ENCODE measurements at regions not wholly inside any gene's neighbourhood (a gene's known extent, or its start where the extent isn't known, plus 50 kb on each side); places are given as distances from the start of the nearest gene placed in this dataset.

DNA sequence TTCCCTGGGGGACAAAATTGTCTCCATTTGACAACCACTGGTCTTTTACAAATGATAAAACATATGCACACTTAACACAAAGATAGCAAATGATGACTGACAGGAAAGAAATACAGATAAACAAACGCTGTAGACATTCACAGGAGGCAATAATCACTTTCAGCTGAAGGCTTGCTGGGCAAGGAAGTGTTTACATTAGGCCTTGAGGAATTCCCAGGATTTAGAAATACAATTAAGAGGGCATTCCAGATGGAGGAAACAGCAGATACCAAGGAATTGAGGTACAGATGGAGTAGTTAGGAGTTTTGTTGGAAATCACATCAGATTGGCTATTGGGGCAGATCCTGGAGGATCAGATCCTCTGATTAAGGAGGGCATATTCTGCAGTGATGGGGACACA lies 93.9 kb downstream of the DYRK2 start:
- Histone ChIP-seq H3K4me3 (ENCODE audit: low read depth, low read length) (no peak overlapping the region), H3K27me3 (ENCODE audit: control insufficient read depth, insufficient read depth, low read length) (no peaks in the 10 kb centered on the region), H3K36me3 (ENCODE audit: control insufficient read depth, insufficient read depth, low read length) (no peaks in the 10 kb centered on the region)
- no peak for DNase-seq (ENCODE audit: low read depth)
- ChIA-PET CTCF (interaction anchor here (1.6 kb wide), 2 partner anchors 12 to 15 kb away, joined by 4 to 6 read pairs; no protein-coding TSS in a partner anchor), POLR2A (no interaction called here)
- TF ChIP-seq, protein P1, sequence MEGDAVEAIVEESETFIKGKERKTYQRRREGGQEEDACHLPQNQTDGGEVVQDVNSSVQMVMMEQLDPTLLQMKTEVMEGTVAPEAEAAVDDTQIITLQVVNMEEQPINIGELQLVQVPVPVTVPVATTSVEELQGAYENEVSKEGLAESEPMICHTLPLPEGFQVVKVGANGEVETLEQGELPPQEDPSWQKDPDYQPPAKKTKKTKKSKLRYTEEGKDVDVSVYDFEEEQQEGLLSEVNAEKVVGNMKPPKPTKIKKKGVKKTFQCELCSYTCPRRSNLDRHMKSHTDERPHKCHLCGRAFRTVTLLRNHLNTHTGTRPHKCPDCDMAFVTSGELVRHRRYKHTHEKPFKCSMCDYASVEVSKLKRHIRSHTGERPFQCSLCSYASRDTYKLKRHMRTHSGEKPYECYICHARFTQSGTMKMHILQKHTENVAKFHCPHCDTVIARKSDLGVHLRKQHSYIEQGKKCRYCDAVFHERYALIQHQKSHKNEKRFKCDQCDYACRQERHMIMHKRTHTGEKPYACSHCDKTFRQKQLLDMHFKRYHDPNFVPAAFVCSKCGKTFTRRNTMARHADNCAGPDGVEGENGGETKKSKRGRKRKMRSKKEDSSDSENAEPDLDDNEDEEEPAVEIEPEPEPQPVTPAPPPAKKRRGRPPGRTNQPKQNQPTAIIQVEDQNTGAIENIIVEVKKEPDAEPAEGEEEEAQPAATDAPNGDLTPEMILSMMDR (IDR thresholded peaks at IDR 0.05; ENCODE audit: insufficient read depth, low read depth, low read length) = no peak

DNA sequence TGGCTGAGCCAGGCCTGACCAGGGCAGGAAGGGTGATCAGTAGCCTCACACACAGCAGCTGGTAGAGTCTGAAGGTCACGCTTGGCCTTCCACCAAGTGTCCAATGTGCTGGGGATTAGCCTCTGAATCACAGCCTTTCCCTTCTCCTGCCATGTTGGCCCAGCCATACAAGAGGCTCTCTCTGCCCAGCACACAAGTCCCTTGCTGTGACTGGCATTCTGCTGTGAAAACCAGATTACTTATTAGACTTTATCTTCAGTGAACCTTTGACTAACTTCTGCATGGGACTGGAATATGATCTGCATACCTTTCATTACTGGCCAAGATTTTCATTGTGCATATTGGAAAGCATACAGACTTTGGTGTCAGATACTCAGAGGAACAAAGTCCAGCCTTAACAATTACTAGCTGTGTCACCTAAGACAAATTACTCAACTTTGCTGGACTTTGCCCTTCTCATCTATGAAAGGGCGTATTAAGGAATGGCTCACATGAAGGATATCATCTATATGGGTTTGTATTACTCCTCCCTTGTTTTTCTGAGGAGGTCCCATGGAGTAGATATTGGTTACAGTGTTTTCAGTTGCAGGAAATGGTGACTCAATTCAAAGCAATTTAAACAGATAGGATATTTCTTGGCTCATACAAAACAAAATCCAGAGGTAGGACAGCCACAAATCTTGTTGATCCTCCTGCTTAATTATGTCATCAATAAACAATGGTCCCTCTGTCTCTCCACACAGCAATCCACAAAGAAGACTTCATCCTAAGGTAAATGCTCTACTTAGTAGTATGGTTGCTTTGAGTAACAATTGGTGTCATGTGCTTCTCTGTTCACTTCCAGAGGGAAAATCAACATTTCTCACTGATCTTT lies 99.6 kb downstream of the DYRK2 start:
- CTCF ChIA-PET = no interaction called here
- Histone ChIP-seq H3K4me3 (ENCODE audit: low read depth, low read length) (no peak overlapping the region), H3K36me3 (ENCODE audit: control insufficient read depth, insufficient read depth, low read length) (no peaks in the 10 kb centered on the region; the same call in 1 of the 2 replicates), H3K27me3 (ENCODE audit: control insufficient read depth, insufficient read depth, low read length) (no peaks in the 10 kb centered on the region)
- TF ChIP-seq, protein P1 (IDR thresholded peaks at IDR 0.05; ENCODE audit: insufficient read depth, low read depth, low read length) = no peak
- DNase-seq (ENCODE audit: low read depth) = no peak
- POLR2A ChIA-PET = no interaction called here

DNA sequence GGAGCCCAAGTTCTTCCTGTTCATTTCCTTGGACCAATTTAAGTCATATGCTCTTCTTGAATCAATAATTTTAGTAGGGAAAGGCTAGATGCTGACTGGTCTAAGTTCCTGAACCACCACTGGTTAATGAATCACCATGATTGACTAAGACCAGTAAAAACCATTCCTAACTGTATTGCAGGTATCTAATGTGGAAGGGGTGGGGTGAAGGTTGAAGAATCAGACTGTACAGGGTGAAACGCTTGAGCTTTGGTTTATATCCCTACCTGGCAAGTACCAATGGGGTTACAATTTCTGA lies 100.1 kb downstream of the DYRK2 start:
- TF ChIP-seq, protein P1 (IDR thresholded peaks at IDR 0.05; ENCODE audit: insufficient read depth, low read depth, low read length) = no peak
- POLR2A ChIA-PET = no interaction called here
- CTCF ChIA-PET = no interaction called here
- no peak overlapping the region for H3K4me3 ChIP-seq (ENCODE audit: low read depth, low read length)
- no peaks in the 10 kb centered on the region for H3K27me3 ChIP-seq (ENCODE audit: control insufficient read depth, insufficient read depth, low read length)
- DNase-seq (ENCODE audit: low read depth) = no peak
- H3K36me3 ChIP-seq (ENCODE audit: control insufficient read depth, insufficient read depth, low read length) = no peaks in the 10 kb centered on the region; the same call in 1 of the 2 replicates

DNA sequence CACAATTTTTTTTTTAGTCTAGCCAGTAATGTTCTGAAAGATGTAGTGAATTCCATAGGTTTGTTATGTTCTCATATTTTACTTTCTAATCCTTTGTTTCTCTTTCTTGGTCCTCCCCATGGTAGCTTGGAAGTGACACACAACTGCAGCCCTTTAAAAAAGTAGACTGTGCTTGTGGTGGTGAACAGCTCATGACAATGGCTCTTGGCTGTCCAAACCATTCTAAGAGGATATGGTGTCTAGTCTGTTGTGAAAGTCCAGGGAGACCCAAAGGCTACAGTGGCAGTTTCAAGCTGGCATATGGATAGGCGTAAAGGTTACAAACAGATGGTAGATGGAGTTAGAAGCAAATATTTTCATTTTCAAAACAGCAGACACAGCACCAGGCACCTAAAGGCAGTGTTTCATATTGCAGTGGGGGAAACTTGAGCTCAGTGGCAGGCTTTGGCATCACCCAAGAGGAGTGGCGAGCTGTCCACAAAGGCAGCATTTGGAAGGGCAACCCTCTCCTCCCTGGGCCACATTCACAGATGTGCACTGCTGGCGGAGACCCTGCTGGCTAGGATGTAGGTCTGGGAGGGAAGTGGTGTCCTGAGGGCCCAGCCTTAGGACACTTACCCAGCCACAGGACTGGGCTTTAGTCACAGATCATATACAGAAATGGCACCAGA lies 102.1 kb downstream of the DYRK2 start:
- Histone ChIP-seq H3K27me3 (ENCODE audit: control insufficient read depth, insufficient read depth, low read length) (no peaks in the 10 kb centered on the region), H3K4me3 (ENCODE audit: low read depth, low read length) (no peak overlapping the region), H3K36me3 (ENCODE audit: control insufficient read depth, insufficient read depth, low read length) (no peaks in the 10 kb centered on the region; the same call in 1 of the 2 replicates)
- TF ChIP-seq, protein P1 (IDR thresholded peaks at IDR 0.05; ENCODE audit: insufficient read depth, low read depth, low read length) = no peak
- DNase-seq (ENCODE audit: low read depth) = no peak
- ChIA-PET POLR2A (no interaction called here), CTCF (interaction anchor here (0.6 to 2.0 kb wide), 5 partner anchors 10 to 1619 kb away, joined by 3 to 9 read pairs (median 3); no protein-coding TSS in a partner anchor)

DNA sequence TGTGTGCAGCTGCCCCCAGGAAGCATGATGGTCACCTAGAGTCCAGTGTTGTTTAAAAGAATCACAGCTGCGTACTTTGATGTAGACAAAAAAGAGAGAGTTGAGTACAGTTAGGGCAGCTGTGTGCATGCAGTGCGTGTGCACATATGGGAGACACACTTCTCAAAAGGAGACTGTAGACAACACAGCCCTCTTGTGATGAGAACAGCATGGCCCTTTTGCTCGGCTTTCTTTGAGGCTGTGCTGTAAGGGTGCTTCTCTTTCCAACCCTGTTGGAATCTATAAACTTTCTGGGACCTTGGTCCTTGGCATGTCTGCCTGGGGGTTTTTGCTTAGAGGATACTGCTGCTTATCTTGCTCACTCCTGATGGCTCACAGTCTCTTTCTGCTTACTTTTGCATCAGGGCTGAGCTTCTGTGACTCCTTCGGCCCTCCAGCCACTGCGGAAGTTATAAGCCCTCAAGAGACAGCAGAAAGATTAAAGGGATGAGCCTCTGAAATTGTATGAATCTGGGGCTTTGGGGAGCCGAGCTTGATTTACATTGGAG lies 102.9 kb downstream of the DYRK2 start:
- POLR2A ChIA-PET = no interaction called here
- DNase-seq (ENCODE audit: low read depth) = no peak
- CTCF ChIA-PET = interaction anchor here (1.1 to 2.0 kb wide), 2 partner anchors 12 to 84 kb away, joined by 3 to 9 read pairs; no protein-coding TSS in a partner anchor
- H3K36me3 ChIP-seq (ENCODE audit: control insufficient read depth, insufficient read depth, low read length) = no peaks in the 10 kb centered on the region; the same call in 1 of the 2 replicates
- no peak overlapping the region for H3K4me3 ChIP-seq (ENCODE audit: low read depth, low read length)
- TF ChIP-seq, protein P1 (IDR thresholded peaks at IDR 0.05; ENCODE audit: insufficient read depth, low read depth, low read length) = no peak
- H3K27me3 ChIP-seq (ENCODE audit: control insufficient read depth, insufficient read depth, low read length) = no peaks in the 10 kb centered on the region

Data from BJ (cell line).